Hepatocyte (in vitro differentiated cells): ENCODE measurements at regions not wholly inside any gene's neighbourhood (a gene's known extent, or its start where the extent isn't known, plus 50 kb on each side); places are given as distances from the start of the nearest gene placed in this dataset.

Source experiments
- EZH2 ChIP-seq: fragments of 200-600 bp; sonication (generic); IDR thresholded peaks from 2 replicates; pipeline ENCODE4 v1.6.1; 2016; ENCODE audit warnings: antibody characterized with exemption, mild to moderate bottlenecking, borderline replicate concordance
- EZH2phosphoT487 ChIP-seq: fragments of 200-600 bp; sonication (generic); IDR thresholded peaks from one replicate; pipeline ENCODE4 v1.6.1; 2018; ENCODE audit warnings: antibody characterized with exemption, mild to moderate bottlenecking, low read depth, moderate library complexity; ENCODE audit not compliant: unreplicated experiment, severe bottlenecking

DNA sequence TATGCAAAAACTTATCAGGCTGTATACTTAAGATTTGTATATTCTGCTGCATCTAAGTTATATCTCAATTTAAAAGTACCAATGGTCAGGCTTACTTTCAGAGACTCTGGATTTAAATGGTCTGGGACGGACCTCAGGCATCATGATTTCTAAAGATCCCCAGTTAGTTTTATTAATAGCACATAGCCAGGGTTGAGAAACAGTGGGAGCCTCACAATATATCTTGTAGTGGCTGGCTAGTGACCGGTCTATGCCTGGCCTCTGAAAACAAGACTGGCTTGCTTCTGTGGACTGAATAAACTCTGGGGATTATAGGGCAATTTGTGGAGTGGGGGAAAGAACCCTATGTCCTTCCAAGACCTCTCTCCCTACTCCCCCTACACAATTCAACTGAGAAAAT, 162.5 kb upstream of the SLC1A4 start:
- TF ChIP-seq EZH2phosphoT487 (no peak), EZH2 (no peak)
